SKM-1 (cell line): ENCODE measurements at regions not wholly inside any gene's neighbourhood (a gene's known extent, or its start where the extent isn't known, plus 50 kb on each side); places are given as distances from the start of the nearest gene placed in this dataset.

Source experiments
- DNase-seq: peaks from one replicate; lab custom pipeline; 2025; ENCODE audit not compliant: unreplicated experiment; lab: John Stamatoyannopoulos, UW

DNA sequence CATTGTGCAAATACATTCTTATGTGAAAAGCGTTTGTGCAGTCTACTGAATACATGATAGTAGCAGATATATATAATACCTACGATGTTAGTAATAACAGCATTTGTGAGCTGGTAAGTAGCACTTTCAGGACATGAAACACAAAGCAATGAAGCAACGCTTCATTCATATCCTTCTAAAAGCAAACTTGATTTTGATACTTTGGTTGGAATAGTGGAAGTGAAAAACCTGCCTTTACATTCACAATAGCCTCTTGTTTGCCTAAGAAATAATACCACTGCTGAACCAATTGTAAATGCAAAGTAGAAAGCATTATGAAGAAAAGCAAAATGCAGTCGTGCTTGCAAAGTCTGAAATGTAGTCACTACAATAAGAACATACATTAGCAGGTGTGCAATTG lies 926.3 kb downstream of the FSTL5 start:
- DNase-seq = no peak

DNA sequence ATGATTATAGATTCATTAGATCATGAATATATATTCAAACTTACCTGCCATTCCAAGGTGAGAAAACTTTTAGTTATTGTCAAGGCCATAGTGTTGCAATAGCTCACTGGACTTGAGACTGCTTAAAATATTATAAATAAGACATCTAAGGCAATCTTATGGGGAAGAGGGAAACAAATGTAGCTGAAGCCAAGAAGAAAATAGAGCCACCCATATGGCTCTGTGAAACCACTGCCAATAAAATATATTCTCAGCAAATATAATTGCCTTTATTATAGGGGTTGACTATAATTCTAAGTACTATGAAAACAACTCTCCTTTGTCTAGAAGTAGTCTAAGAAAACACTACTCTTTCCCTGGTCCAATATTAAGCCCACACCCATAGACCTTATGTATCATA lies 938.5 kb downstream of the FSTL5 start:
- DNase-seq = no peak

DNA sequence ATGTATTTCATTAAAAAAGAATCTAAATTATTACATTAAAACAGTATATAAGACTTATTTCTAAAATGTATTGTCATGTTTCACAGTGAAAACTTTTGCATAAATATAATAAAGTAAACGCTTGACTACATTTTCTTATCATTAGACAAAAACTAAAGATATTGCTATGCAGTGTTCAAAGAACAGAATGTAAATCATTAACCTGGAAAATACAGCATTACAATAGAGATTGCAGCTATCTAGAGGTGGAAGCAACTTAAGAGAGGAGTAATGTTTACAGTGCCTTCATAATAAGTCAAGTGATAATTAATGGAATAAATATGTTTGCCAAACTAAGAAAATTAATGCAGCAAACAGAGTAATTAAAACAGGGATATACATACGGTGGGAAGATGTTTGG lies 940.9 kb downstream of the FSTL5 start:
- DNase-seq = no peak

DNA sequence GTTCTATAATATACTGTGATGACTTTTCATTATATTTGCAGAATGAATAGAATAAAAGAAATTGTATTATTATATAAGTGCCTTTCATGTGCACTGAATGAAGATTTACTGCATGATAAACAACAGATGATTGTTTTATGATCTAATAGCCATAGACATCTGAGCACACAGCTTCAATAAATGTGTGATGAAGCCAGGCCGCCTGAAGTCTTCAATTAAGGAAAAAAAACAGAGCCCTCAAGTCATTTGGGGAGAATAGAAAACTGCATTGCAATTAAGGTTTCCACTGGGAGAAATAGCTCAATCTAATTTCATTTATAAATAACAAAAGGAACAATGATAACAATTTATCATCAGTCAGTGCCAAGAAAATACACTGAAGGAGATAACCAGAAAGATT lies 955.2 kb downstream of the FSTL5 start:
- no peak for DNase-seq

DNA sequence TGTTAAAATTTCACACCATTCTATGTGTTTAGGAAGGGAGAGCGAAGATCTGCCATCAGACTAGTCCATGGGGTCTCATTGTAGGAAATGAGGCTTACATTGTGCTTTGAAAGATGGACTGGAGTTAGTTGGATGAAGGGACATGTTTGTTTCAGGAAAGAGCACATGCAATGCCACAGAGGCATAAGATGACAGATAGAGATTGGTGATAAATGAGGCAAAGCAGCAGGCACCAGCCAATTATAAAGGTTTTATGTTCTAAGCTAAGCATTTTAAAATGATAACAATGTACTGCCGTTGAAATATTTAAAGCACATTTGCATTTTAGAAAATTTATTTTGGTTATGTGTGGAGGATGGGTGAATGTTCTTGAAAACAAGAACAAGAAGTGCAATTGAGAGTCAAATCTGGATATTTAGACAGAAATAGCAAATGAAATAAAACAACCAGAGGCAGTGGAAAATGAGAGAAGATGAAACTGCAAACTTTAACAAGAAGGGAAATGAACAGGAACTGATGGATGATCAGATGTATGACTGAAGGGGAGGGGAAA lies 957.2 kb downstream of the FSTL5 start:
- DNase-seq = no peak

DNA sequence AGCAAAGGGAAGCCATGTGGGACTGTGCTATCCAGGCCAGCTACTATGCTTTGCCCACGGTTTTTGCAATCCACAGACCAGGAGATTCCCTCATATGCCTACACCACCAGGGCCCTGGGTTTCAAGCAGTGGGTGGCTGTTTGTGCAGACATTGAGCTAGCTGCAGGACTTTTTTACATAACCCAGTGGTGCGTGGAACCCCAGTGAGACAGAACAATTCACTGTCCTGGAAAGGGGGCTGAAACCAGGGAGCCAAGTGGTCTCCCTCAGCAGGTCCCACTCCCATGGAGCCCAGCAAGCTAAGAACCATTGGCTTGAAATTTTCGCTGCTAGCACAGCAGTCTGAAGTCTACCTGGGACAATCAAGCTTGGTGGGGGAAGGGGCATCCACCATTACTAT lies 959.9 kb downstream of the FSTL5 start:
- no peak for DNase-seq

DNA sequence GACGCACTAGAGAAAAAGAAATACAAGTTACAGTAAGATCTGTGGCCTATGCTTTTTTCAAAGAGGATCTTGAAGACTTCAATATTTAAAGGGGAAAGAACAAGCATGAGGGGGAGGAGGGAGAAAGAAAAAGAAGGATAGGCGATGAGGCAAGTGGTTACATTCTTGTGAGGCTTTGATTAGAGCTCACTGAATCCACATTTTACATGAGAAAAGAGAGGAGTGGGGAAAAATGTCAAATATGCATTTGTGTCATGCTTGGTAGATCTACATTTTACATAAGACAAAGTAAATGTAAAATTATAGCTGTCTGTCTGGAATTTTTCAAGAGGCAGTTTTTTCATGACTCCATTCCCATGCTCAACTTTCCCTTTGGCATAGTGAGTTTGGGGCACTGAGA lies 965.9 kb downstream of the FSTL5 start:
- DNase-seq = no peak

DNA sequence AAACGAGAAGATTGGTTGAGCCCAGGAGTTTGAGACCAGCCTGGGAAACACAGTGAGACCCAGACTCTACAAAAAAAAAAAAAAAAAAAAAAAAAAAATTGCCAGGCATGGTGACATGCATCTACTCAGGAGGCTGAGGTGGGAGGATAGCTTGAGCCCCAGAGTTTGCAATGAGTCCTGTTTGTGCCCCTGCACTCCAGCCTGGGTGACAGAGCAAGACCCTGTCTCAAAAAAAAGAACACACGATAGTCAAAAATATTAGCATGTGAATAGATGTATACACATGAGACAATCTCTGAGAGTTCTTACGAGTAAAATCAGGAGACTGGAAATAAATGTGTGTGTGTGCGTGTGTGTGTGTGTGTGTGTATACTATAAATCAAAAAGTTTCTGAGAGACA lies 966.3 kb downstream of the FSTL5 start:
- no peak for DNase-seq

DNA sequence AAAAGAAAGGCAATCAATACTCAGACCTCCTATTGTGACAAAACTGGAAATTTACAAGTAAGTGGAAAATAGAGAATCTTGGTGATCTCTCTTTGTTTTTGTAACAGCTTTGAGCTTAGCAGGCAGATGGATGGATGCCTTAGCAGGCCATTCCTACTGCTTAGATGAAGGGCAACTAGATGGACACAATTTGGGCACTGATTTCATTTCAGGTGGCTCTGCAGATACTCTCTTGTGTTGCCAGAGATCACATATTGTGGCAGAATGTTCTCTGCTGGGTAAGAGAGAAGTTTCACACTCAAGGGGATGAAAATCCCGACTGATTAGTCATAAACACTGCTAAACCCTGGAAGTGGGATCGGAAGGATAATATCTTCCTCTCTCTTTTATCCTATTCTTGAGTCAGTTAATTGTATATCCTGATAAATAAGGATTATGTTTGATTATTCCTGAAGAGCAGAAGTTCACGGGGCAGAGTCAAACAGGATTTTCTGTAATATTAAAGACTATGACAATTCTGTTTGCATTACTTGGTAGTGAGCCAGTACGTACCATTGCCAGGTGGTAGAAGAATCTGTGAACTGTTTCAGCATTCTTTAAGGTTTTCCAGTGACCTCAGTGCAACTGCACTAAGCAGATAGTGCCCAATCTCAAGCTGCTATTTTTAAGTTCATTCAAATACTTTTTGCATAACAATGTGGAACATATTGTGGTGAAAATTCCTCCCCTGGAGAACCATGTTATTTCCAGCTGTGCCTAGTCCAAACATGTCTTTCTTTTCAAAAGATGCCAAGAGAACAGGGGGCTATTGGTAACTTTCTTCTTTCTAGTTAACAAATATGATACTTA lies 974.3 kb downstream of the FSTL5 start:
- DNase-seq = no peak

DNA sequence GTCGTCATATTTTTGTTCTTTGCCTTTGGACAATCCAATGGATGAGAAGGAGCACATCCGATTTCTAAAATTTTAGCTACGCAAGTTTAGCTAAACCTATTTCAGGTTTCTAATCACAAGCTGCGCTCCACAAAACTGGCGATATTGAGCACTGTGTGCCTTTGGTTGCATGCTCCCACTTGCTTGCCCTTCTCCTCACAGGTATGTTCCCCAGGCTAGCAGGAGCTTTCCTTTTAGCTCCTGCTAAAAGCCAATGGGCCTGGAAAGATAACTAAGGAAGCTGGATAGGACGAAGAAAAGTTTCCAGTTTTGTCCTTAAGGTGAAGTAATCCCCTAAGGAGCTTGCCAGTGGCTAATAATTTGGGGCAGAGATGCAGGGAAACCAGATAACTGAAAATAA lies 975.2 kb downstream of the FSTL5 start:
- DNase-seq = no peak

DNA sequence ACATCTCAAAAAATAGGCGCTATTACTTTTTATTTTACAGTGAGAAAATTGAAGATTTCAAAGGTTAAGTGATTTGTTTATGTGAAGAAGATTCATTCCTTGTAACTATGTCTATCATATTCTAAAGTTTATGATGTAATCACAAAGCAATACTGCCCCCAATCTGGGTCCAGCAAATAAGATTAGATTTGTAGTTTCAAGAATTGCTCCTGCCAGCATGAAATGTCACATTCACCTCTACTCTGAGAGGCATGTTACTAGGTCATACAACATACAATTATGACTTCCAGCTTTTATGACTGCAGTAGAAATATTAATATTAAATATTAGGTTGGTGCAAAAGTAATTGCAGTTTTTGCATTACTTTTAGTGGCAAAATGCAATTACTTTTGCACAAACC lies 976.2 kb downstream of the FSTL5 start:
- DNase-seq = no peak

DNA sequence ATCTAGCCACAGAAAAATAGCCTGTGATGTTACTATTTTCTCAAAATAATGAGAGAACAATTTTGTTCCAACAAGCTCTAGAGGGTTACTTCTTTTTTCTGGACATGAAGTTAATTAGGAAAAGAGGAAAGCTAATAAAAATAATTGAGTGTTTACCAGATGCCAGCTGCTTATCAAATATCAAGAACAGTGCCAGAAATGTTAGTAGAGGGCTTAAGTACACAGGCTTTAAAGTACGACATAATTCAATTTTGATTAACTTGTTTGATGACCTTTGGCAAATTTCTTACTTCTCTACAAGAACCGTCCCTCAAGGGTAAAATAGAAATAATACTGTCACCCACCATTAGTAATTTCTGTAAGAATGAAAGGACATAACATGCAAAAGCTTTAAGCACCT lies 977.0 kb downstream of the FSTL5 start:
- DNase-seq = no peak

DNA sequence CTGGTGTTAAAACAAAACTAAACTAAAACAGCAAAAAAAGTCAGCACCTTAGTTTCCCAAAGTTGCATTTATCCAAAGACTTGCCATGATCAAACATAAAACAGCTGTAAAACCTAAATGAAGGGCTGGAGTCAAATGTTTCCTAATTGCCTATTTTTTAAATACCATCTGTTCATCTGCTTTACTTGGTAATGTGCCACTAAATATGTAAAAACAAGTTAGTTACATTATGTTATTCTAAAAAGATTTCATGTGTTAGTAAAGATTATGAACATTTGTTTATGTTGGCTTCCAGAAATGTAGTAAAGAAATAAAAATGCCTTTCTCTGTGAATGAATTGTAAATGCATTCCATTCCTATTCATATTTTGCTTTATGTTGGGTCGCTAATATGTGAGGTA lies 977.8 kb downstream of the FSTL5 start:
- DNase-seq = no peak

DNA sequence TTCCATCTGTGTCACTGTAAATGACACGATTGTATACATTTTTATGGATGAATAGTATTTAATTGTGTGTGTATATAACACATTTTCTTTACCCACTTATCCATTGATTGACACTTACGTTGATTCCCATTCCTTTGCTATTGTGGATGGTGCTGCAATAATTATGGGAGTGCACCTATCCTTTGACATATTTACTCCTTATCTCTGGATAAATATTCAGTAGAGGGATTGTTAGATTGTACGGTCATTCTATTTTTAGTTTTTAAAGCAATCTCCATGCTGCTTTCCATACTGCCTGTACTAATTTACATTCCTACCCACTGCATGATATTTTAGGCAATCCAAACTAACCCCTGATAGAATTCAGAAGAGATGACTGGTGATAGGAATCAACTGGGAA lies 980.1 kb downstream of the FSTL5 start:
- DNase-seq = no peak

DNA sequence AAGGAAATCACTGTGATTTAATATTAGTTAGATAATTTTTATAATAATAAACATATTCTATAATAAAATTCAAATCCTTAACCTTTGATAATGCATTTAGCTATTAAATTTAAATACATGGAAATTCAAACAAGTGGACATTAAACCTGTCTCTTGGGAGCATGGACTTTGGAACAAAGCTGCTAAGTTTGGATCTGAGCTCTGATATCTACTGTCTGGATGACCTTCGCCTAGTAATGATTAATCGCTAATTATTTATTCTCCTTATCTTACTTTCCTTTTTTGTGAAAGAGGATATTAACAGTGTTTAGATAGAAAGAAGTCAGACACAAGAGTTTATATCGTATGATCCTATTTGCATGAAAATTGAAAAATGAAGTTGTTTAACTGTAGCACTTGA lies 980.9 kb downstream of the FSTL5 start:
- DNase-seq = no peak

DNA sequence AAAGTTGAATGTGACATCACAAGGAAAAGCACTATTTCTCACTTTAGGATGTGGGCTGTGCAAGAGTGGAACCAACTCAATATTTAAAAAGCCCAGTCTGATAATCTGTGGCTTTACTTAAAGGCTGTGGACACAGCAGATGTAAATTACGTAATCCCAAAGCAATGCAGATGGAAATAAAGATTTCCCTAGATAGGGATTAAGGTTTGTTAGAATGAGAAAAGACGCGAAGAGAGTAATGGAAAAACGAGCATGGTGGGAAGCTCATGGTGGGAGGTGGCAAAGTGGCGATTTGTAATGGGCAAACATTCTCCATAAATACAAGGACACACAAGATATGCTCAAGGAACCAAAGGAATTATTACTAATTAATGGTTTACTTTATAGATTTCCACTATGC lies 985.5 kb downstream of the FSTL5 start:
- no peak for DNase-seq

DNA sequence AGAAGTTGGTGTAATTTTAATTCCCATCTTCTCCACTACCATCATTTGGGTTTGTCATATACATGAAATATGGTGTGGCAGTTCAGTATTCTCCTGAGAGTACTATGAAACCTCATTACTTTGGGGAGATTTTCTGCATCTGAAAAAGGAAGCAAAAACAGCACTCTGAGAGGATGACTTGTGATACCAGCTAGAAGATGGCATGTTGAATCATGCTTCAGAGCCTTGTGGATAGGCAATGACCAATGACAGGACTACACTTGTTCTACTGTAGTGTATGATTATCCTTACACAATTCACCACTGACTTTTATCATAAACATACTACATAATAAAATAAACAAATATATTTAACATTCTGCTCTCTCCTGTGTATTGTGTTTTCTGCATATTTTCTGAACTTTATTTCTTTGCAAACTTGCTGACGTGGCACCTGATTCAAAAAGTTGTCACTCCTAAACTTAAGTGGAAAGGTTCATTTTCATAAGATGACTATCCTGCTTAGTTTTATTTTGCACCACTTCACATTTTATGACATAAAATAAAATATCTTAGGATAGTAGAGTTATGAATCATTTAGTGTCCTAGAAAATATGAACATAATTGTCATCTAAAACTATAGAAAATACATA lies 991.3 kb downstream of the FSTL5 start:
- DNase-seq = no peak

DNA sequence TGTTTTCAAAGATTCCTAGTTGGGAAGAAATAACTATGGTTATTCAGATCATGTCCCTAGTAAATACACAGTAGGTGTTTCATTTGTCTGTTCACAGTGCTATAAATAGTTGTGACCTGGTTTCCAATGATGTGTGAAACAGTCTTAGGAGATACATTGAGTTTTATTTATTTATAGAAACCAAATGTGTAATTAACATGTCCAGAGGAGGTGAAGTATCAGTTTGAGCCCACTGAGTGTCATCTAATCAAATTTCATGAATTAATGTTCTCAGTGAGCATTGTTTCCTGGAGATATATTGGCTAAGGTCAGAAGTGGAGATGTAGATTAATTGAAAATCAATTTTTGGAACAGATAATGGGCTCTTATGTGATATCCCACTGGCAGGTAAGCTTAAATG lies 996.3 kb downstream of the FSTL5 start:
- no peak for DNase-seq

DNA sequence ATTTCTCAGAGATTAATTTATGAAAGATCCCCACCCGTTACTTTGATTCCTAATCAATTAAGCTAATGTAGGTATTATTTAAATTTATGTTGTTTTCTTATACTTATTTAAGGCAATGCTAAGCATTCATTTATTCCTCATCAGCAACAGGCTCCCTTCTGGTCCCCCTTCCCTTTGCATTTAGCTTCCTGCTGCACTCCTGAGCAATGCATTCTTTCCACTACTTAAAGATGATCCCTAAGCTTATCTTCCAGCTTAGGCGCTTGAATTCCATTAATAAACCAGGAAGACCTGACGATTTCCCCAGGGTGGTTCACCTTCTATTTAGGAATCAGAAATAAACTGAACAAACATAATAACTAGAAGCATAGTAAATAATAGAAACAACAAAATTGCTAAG lies 1003.1 kb downstream of the FSTL5 start:
- DNase-seq = no peak

DNA sequence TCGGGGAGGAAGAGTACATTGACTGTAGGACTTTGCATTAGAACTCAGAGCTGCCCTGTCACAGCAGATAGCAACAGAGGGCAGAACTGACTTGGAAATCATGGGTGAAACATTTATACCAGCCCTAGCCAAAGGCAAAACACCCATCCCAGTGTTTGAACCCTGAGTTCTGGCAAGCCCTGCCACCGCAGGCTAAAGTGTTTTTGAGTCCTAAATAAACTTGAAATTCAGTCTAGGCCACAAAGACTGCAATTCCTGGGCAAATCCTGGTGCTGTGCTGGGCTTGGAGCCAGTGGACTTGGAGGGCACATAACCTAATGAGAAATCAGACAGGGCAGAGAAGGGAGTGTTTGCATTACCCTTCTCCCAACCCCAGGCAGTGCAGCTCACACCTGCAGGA lies 1015.7 kb downstream of the FSTL5 start:
- no peak for DNase-seq

DNA sequence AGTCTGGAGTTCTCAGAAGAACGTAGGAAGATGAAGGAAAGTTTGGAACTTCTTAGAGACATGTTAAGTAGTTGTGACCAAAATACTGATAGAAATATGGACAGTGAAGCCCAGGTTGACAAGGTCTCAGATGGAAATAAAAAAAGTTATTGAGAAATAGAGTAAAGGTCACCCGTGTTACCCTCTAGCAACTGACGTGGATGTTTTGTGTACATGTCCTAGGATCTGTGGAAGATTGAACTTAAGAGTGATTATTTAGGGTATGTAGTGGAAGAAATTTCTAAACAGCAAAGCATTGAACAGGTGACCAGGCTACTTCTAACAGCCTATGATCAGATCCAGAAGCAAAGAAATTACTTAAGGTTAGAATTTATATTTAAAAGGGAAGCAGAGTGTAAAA lies 1020.4 kb downstream of the FSTL5 start:
- DNase-seq = no peak

DNA sequence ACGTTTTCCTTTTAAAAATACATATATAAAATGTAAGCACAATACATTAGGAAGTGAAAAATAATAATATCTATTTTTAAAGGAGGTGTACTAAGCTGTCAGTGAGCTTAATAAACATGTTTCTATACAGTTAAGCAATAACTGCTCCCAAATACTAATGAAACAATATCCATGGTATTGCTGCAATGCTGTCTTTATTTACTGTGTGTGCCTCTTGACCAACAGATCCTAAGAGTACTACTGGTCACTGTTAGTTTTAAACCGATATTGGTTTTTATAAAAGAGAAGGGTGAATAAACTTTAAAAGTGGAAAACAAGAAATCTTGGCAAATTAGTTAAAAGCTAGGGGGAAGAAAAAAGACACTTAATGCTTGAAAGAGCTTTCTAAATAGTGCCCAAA lies 1029.0 kb downstream of the FSTL5 start:
- DNase-seq = no peak
